ENCODE measurements at regions not wholly inside any gene's neighbourhood (a gene's known extent, or its start where the extent isn't known, plus 50 kb on each side); places are given as distances from the start of the nearest gene placed in this dataset.

DNA sequence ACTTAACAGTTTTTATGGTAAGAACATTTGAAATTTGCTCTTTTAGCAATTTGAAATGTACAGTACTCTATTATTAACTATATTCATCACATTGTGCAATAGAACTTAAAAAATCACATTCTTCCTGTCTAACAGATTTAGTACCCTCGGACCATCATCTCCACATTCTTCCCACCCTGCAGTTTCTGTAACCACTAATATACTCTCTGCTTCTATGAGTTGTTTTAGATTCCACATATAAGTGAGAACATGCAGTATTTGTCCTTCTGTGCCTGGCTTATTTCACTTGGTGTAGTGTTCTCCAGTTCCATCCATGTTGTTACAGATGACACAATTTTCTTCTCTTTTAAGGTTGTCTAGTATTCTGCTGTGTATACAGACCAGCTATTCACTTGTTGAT lies 88.9 kb upstream of the SEC61G start:
- no peak for DNase-seq

DNA sequence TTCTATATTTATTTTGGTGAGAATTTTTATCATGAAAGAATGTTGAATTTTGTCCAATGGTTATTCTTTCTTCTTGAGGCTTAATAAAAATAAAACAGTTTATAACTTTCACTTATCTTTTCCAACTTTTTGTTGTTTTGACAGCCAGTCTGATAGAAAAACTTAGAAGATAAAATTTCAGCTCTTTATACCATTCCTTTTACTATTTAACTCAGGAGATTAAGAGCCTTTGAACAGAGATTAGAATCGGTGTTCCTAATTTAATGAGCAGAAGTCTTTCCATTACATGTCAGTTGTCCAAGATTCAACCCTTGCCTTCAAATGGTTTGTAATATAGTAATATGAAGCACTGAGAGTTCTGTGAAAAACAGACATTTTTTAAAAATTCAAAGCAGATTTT lies 97.8 kb upstream of the SEC61G start:
- DNase-seq = no peak

DNA sequence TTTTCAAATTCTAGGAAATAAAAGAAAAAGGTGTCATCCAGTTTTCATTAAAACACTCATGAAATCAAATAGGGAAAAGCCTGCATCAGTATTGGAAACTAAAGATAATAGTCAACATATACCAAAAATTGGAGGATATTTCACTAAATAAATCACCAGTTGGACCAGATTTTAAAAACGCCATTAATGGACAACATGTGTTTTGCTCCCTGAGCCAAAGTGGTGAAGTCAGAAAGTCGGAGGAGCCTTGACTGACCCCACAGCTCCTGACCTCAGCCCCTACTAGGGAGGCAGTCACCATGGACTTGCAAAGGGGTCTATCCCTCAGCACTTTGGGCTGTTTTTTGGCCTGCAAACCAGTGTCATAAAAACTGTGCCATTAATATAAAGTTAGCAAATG lies 98.3 kb upstream of the SEC61G start:
- no peak for DNase-seq

DNA sequence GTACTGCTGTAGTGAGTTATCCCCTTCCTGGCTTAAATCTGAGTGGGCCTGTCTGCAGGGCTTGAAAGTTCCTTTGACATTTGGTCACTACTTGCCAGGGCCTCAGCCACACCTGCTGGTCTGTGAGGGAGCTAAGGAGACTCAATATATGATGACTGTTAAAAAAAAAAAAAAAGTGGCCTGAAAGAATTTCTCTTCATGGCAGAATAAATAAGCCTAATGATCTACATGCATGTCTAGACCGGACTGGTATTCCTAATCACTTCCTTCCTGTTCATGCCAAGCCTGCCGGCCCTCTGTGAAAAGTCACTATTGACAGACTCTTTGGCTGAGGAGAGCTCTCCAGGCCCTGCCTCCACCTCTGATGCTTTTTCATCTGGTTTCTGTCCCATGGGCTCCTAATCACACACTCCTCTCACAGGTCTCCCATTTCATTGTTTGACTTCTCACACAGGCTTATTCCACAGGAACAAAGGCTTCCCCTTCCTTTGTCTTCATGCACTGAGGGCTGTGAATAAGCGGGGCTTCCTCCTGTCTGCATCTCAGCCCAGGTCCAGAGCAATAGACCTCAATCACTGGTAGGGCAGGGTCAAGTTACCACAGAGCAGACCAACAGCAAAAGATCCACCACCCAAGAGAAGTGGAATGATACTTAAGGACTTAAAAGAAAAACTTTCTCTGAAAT lies 99.1 kb upstream of the SEC61G start:
- DNase-seq = no peak

DNA sequence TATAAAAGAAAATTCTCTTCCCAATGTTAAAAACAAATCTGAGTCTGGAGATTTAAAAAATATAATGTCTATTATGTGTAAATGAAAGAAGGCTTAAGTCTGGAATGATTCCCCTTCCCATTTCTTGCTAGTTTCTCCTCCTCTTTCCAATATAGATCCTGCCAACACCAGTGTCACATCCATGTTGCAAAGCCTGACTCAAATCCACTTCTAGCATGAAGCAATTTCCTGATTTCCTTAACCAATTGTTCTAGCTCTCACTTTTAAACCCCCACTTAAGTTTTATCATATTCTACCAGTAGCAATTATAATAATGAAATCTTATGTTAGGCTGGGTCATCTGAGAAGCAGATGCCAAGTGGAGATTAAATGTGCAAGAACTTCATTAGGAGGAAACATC lies 100.1 kb upstream of the SEC61G start:
- DNase-seq = no peak

DNA sequence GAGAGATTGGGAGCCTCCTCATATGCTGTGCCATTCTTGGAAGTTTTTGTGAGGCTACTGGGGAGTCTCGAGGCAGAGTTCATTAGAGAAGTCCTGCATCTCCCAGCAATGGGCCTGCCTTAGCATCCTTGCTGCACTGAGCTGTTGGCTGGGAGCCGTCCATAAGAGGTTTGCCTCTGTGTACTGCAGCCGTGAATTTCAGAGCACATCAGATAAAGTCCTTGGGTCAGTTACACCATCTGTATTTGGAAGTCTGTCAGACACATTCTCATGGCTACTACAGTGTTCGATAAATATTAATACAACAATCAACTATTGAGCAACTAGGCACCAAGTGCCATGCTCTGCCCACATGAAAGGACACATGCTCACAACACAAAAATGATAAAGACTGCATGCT lies 100.5 kb upstream of the SEC61G start:
- DNase-seq = no peak

DNA sequence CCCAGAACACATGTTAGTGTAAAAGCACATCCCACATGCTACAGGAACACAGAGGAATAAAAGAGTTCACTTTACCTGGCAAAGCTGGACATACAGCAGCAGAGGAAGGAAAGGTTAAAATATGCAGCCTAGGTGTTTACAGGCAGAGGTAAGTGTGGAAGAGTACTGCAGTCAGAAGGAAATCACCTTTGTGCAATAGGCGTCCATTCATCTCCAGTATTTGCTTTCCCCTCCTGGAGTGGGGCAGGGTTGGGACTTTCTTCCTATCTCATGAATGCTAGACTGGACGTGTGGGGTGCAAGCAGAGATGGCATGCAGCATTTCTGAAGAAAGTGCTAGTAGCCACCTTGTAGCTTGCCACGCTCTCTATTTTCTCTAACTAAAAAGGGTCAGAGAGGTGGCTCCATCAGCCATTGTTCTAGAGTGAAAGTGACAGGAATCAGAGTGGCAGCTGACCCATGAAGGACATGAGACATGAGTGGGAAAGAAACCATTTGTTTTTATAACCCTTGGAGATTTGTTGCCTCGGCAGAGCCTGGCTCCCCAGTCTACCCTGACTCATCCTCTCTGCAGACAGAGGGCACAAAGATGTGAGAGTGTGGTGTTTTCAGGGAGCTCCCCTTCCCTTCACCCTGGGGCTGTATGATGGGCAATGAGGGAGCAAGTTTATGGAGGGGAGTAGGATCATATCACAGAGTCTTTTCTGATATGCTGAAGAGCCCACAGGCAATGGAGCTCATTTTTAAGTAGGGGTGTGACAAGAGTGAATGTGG lies 101.2 kb upstream of the SEC61G start:
- no peak for DNase-seq

DNA sequence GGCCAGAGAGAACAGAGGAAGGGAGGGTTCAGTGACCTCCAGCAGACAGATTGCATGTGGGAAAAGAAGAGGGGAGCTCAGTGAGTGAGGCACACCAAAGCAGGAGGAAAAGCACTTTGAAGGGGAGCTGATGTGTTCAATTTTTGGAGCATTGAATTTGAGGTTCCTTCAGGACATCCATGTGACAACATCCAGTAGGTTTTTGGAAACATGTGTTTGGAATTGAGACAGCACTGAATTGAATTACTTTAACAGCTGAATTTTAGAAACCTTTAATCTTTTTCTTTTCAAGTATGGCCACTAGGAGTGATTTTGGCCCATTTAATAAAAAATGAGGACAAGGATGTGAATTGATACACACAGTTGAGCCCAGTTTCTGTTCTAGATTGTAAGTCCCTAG lies 101.8 kb upstream of the SEC61G start:
- DNase-seq = no peak

DNA sequence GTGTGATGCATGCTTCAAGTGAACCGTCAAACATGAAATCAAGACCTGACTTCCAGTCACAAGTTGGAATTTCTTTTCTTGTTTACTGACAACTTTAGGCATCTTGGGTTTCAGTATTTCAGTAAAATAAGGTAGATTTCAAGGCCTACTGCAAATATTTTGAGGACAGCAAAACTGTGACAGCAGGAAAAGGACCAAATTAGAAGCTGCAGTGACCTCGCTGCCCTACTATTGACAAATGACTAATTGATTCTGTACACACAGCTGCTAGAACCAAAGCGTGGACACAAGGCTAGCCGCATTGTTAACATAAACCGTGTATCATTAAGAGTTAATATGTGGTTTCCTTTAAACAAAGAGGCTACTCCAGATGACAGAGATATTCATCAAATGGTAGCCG lies 105.7 kb upstream of the SEC61G start:
- no peak for DNase-seq

DNA sequence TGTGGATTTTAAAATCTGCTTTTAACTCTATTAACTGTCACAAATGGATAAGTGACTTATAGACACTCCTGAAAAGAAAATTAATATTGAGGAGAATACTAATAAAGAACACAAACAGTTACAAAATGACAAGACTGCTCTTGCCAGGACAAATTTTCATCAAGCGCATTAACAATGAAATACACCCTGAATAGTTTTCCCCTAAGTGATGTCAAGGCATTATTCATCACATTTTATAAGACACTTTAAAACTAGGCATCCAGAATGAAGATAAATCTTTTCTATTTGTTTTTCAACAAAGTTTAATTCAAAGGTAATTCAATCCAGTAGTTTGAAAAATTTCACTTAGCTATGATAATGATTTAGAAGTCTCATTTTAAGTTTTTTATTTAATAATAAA lies 110.5 kb upstream of the SEC61G start:
- DNase-seq = no peak

DNA sequence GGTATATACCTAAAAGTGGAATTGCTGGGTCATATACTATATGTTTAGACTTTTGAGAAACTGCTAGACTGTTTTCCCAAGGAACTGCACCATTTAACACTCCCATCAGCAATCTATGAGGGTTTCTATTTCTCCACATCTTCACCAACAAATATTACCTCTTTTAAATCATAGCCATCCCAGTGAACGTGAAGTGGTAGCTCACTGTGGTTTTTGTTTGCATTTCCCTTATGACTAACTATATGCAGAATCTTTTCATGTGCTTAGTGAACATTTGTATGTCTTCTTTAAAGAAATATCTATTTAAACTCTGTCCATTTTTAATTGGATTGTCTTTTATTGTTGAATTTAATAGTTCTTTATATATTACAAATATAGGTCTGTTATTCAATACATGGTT lies 115.8 kb upstream of the SEC61G start:
- no peak for DNase-seq

DNA sequence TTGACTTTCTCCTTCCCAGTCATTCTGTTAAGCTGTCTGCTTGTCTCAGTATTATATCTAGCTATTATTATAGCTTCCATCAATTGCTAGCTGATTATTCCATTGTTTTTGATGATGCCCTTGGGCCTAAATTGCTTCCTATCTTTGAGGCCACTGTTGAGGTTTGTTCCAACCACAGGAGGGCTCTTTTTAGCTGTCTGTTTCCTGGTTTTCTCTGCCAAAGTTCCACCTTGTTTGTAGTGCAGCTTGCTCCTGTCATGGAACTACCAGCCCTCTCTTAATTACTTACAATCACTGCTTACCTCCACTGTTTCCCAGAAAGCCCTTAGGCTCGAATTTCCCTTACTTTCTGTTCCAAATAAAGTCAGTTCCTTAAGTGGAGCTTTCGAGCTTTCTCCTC lies 118.7 kb upstream of the SEC61G start:
- no peak for DNase-seq

DNA sequence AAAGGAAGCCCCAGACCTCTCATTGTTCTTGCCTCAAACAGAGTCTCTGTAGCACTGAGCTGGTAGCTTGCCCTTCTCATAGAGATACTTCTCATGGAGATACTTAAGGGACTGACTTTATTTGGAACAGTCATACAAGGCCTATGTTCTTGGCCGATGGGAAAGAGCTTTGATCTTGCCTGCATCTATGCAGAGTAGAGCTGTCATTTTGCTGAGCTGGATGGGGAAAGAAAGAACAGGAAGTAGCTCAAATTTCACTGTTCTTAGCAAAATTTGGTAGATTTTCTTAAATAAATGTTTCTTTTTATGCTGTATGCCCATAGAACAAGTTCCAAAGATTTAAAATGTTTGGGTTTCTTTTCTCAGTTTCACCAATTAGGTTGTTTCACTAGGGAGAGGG lies 119.3 kb upstream of the SEC61G start:
- DNase-seq = no peak

DNA sequence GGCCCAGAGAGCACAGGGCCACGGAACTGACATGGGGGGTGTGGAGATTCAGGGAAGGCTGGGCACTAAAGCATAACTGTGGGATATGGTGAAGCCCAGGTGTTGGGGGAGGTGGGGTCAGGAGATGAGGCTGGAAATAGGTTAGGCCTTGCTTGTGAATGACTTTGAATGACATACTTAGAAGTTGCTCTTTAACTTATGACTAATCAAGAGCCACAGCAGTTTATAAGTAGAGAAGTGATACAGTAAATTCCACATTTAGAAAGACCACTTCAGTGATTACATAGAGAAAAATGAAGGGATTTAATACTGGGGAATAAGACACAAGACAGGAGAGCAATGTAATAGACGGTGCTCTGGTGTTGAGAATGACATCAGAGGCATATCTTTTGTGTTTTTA lies 120.8 kb upstream of the SEC61G start:
- DNase-seq = no peak

DNA sequence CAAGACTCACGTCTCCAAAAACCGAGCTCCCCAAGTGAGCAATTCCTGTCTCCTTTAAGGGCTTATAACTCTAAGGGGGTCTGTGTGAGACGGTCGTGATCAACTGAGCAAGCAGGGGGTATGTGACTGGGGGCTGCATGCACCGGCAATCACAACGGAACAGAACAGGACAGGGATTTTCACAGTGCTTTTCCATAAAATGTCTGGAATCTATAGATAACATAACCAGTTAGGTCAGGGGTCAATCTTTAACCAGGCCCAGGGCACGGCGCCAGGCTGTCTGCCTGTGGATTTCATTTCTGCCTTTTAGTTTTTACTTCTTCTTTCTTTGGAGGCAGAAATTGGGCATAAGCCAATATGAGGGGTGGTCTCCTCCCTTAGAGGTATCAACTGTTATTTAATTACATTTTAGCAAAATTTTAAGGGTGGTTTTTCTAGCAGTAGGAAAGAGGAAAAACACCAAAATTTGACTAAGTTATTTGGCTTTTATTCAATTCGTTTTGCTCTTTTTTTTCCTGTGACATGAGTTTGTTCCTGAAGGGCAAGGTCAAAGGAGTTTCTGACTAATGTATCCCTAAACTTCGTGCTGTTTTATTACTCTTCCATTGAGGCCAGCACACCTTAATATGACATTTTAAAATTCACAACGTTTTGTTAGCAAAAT lies 121.4 kb upstream of the SEC61G start:
- DNase-seq = no peak

DNA sequence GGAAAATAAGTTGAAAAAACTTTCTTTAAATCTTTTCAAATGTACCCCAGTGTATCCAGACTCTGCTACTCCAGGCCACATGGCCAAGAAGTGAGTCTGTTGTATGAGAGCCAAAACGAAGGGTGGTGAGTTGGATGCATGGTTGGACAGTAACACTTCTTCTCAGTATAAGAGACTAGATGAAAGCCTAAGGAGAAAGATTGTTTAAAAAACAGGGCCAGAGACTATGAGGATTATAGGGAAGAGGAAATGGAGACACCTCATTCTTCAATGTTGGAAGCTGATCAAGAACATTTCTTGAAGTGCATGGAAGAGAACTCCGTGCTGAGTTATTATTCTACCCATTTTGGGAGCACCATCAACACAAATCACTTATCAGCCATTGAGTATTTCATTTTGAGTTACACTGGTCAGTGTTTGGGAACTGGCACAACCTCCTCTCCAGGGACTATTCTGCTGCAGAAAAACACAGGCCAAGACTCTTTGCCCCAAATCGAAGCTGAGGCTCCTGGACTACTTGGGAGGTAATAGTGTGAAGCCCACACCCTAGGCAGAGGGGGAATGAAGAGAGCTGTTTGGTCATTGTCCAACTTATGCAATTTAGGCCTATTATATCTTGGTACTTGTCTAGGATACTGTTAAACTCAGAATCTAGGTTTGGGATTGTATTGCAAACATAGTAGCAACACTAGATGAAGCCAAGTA lies 123.0 kb upstream of the SEC61G start:
- no peak for DNase-seq

DNA sequence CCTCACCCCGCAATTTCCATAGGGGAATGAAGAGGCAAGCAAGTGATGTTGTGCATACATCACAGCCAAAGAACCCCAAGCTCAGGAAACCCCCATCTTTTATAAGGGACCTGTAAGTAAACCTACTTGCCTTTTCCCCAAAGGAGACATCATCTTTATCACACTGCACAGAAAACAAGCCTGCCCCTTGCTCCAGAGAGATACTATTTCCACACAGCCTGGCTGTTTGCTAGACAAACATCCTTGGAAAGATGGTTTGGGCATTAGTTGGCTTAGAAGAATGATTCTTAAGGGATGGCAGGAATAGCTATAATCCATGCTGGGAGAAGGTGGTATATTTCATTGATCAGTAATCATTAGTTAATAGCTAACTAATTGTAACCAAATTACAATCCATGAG lies 123.7 kb upstream of the SEC61G start:
- no peak for DNase-seq

DNA sequence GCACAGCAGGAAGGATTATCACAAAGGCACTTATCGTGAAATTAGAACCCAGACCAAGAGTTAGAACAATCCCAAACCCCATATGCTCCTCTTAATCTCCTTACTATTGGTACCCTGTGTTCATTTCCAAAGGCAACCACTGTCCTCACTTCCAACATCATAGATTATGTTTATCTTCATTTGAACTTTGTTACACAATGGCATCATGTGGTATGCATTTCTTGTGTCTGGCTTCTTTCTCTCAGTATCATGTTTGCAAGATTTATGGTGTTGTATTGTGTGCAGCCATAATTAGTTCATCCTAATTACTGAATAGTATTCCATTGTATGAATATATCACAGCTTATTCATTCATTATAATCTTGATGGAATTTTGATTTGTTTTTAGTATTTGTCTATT lies 124.6 kb upstream of the SEC61G start:
- no peak for DNase-seq

DNA sequence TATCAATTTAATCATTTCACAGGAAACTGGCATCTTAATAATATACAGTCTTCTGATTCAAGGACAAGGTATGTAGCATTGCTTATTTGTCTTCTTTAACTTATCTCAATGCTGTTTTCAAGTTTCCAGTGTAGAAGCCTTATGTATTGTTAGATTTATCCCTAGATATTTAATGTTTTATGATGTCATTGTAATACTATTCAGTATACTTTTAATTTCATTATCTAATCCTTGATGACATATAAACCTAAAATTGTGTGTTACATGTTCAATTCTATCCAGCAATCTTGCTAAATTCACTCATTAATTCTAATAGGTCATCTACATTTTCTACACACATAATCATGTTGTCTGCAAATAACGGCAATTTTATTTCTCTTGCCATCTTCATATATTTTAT lies 126.3 kb upstream of the SEC61G start:
- DNase-seq = no peak

DNA sequence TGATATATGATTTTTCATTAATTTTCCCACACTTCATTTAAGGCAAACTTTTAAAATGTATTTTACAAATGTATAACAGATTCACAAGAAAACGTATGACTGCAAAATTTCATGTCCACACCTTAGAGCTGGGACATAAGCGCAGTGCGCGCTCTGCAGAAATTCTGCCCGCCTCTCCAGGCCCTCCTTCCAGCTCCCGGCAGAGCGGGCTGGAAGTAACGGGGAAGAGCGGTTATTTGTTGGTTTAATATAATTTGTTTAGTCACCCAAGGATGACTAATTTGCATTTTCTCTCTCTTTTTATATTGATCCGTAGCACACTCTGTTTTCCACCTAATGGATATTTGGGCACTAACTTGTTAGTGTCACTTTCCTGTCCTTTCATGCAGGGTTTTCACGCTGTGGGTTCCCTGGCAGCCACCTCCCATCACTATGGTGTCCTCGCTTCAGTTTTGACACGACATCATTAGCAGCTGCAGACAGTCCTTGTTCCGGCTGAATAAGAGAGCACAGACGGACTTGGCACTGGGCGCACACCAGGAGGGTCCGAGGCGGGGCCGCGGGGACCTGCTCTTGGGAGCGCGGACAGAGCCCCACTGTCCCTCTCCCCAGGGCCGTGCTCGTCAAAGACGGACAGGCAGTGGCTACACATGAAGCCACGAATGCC lies 129.2 kb upstream of the SEC61G start:
- DNase-seq = no peak

DNA sequence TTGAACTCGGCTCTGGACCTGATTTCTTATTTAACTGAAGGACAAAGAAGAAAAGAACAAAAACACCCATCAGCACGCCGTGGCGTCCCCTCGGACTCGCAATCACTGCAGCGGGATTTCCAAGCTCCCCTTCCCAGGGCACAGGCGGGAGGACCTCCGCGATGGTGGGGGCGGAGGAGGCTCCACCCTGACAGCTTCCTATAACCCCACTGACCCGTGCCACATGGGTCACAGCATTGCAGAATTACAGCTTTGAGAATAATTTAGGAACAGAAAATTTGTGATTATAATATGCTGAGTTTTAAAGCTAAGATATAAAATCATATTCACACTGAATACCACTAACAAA lies 129.7 kb upstream of the SEC61G start:
- no peak for DNase-seq

DNA sequence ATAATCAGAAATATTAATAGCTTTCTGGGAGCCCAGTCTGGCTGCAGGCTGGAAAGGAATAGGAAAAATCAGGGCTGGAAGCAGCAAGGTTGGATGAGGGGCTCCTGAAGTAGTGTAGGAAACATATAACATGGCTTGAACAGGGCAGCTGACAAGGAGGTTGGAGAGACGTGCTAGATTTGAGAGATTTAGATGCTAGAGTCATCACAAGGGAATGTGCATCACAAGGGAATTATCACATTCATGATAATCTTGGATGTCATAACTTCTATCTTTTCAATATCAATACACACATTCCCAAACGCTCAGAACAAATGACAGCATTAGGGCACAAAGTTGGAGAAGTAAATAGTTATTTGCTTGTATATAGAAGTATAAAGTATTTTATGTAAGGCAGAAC lies 120.9 kb upstream of the EGFR start:
- DNase-seq = no peak

Measured in suppressor macrophage (primary cell).